ENCODE measurements at regions not wholly inside any gene's neighbourhood (a gene's known extent, or its start where the extent isn't known, plus 50 kb on each side); places are given as distances from the start of the nearest gene placed in this dataset.

DNA sequence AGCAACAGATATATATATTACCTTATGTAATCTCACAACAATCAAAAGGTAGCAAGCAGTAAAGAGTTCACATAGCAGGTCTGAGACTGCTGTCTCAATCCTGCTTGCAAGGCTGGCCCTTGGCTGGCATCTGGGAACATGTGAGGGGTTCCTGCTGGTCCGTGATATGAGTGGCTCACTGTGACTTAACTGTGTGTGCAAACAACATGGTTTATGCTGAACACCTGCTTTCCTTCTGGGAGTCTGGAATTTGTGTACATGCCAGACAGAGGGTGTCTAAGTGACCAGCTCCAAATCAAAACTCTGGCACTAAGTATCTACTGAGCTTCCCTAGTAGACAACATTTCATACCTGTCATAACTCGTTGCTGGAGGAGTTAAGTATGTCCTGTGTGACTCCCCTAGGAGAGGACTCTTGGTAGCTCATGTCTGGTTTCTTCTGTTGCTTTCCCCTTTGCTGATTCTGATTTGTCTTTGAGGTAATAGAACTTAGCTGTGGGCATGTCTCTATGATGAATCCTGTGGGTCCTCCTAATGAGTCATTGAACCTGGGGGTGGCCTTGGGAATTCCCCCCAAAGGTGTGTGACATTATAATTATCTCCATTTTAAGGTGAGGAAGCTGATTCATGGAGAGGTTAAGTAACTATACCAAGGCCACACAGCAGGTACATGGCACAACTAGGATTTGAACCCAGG, 131.6 kb upstream of the NEDD9 start:
- DNase-seq (ENCODE audit: low read depth) = no peak

DNA sequence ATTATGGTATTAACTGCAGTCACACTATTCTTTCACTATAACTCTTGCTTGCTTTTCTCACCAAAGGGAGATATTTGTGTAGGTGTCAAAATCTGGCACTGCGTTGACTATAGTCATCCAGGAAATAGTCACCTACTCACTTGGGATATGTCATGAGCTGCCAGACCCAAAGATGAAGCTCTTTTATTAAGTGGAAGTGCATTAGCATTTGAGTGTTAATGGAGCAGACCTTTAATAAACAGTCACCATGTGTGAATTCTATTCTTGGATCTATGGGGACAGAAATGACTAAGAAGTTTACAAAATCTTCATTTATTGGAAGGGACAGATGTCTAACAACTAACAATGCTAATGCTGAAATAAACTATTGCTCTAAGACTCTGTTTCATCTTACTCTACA, 130.1 kb upstream of the NEDD9 start:
- no peak for DNase-seq (ENCODE audit: low read depth)

DNA sequence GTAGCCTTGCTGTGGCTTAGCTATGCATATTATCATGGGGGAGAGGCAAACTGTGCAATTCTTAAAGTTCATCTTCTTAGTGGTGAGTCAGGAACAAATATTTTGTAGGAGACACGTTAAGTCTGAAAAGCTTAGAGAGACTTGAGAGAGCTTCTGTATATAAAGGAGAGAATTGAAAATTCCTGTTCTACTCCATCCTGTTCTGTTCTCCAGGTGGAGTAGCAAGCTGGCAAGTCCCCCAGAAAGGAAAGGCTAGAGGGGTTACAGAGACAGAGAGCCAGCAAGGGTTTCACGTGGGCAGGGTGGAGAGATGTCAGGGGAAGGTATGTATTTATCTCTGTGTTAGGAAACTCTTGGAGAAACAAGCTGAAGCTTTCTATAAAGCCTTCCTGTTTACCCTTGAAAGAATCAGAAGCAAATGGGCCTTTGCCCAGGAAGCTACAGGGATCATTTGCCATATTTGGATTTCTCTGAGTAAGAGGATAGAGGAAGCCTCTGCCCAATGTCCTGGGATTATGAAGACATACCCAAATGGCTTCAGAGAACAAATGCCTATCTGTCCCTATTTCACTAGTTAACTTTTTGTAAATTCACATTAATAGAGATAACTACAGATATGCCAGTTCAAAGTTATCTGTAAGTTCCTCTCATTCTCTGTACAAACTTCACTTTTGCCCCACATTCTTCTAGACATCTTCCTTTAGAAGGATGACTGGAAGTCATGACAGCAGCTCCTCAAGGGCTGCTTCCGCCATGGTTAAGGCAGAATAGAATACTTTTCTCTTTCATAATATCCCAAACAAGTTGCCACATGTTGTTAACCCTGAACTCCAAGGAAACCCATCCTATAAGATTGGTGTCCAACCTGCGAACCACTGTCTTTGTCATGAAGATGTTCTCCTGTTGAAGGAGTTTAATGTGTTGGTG, 126.7 kb upstream of the NEDD9 start:
- no peak for DNase-seq (ENCODE audit: low read depth)

DNA sequence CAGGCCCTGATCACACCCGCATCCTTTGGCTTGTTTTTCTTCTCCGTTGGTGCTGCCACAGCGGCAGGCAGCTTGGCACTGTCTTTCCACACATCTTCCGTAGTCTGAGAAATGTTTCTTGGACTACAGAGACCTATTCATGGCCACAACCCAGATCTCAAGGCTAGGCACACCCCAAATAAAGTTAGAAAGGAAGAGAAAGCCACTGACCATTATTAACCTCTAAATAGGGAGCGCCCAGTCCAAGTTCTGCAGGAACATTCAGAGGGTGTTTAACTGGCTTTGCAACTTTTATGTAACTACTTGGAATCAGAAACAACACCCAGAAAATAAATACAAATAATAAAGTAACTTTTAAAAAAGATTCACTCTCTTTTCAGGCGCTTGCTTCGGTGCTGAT, 124.8 kb upstream of the NEDD9 start:
- DNase-seq (ENCODE audit: low read depth) = no peak

DNA sequence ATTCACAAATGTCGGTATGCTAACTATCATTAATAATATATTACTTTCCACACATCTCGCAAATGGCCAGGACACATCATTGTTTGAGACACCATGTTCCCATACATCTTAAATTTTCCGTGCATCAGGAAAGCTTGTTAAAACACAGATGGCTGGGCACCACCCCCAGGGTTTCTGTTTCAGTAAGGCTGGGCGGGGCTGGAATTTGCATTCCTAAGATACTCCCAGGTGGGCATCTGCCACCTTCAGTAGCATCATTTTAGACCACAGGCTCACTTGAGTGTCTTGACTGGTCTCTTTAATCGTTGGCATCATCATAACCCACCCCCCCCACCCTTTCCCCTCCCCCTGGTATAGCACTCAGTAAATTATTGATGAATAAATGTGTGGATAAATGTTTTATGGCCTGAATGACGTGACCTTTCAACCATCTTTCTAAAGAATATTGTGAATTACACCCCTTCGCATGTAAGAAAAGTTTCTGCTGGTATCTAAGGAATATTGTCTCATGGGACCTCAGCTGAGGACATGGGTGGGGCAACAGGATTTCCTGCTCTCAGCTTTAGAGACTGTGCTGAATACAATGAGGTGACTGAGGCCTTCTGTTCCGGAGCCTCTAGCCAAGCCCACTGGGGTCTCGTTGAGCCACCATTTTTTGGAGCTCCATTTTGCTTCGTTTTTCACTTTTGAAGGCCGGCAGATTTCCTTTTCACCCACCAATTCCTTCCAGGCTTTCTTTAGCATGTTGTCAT, 124.1 kb upstream of the NEDD9 start:
- DNase-seq (ENCODE audit: low read depth) = no peak

DNA sequence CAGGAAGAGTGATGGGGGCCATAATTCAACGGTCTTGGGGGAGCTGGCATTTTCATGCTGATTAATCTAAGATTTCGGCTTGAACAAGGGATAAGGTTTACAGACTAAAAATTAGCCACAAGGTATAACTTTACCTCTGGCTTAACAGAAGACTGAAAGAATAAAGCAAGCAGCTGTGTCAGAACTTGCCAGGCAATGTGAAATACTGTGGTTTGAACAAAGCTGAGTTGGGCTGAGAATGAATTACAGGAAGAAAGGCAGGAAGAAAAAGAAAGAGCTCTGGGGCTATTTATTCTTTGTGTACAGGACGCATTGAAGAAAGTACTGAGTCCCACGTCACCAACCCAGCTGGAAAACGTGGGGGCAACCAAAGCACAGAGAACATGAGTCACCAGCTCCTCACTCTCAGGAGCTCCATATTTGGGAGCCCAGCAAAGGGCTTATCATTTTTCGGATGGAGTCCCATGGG, 121.5 kb upstream of the NEDD9 start:
- DNase-seq (ENCODE audit: low read depth) = peak; percentile 44

DNA sequence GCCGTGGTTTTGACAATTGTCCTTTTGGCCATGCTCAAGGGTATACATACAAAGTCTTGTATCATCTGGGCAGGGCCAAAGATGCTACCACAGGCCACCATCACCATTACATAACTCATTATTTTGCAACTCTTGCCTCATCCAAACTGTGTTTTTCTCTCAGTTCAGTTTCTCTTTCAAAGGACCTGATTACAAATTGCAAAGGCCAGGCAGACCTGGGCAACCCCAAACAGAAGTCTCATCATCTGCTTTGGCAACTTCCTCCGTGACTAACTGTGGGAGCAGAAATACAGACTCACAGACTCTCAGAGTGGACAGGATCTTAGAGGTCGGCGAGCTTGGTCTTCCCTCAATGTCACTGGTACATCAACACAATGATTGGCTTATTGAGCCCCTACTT, 117.8 kb upstream of the NEDD9 start:
- DNase-seq (ENCODE audit: low read depth) = no peak

DNA sequence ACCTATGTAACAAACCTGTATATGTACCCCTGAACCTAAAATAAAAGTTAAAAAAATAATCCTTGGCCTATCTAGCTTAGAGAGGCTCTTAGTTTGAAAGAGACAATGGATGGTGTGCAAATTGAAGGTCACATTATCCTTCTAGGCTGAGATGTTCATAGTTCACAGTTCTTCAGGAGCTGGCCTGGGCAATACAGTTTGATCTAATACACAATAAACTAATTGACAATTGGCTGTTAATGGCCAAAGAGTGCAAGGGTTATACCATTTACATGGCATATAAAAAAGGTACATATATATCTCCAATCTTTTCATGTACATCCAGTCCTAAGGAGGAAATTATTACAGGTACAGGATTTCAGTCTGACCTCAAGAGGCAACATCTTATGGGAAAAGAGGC, 117.4 kb upstream of the NEDD9 start:
- DNase-seq (ENCODE audit: low read depth) = no peak

DNA sequence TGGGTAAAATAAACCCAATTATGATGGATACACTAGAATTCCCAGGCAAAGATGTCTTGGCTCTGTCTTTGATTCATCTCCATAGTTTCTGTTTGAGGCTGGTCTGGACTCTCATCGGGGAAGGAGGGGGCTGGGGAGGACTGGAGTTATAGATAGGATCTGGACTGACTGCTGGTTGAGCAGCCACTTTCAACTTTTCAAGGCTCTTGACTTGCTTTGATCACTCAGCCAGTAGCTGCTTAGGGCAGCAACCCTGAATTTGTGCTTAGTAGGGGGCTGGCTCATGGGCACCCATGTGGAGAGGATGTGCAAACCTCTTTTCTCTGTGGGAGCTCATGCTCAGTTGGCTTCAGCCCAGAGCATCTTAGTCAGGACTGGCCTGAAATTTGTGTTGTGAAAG, 114.0 kb upstream of the NEDD9 start:
- no peak for DNase-seq (ENCODE audit: low read depth)

DNA sequence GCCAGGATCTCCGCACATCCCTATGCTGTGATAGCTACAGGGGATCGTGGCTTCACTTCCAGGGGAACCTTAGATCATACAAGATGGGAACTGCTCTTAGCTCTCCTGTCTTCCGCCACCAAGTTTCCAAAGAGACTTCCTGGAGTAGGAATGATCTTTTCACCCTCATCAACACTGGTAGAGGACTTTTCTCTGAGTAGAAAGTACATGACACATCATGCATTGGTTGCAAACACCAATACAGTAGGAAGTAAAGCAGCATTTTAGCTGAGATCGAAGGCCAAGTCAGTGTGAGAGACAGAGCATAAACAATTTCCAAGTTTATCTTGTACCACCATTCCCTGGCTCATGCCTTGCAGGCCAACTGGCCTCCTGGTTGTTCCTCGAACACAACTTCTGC, 113.1 kb upstream of the NEDD9 start:
- DNase-seq (ENCODE audit: low read depth) = no peak

DNA sequence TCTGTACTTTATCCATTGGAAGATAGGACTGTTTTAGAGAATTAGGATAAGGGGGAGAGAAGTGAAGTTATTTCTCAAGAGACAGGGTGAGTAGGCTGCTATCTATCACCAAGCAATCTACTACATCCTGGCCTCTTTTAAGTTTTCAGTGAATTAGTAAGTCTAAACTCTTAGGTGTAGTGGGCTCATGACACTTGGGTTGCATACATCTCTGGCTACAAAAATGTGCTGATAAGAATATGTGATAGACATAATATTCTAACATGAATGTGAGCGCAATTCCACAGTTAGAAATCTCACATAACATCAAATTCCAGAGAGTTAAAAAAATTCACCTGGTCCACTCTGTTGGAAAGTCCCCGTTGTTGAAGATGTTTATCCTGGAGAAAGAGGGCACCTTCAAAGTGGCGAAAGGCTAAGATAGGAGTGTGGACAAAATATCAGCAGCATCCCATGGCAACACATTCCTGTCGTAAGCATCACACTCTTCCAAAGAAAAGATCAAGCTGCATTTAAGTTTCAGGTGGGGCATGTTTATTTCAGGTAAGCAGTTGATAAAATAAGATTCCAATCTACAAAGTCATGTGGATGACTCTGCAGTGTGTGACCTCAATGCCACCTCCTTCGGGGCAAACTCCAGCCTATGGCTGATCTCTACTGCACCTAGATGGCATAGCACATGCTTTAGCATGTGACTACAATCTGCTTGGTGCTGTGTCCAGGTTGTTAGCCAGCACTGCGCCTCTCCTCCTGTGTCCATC, 111.7 kb upstream of the NEDD9 start:
- no peak for DNase-seq (ENCODE audit: low read depth)

DNA sequence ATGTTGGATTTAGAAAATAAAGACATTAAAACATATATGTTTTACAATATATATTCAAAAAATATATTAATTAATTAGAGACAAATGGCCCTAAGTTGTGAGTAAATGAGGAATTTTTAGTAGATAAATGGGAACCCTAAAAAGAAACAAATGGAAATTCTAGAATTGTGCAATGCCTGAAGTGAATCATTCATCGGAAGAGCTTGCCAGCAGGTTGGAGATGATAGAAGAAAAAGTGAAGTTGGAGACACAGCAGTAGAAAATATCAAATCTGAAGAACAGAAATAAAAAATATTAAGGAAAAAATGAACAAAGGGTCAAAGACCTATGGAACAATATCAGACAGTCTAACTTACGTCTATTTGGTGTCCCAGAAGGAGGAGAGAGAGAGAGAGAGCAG, 109.4 kb upstream of the NEDD9 start:
- DNase-seq (ENCODE audit: low read depth) = no peak

DNA sequence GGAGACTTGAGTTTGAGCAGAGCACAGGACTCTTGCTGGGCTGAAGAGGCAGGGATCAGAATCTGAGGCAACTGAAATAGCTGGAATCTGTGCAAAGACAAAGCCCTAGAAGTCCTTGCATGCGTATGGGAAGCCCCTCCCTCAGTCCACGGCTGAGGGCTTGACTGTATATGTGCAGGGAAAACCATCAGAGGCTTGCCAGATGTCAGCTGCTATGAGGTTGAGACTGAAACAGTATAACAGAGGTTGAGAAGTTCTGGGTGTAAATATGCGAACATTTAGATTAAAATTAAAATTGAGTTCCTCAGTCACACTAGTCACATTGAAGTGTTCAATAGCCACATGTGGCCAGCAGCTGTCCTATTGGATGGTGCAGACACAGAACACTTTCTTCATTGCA, 108.8 kb upstream of the NEDD9 start:
- DNase-seq (ENCODE audit: low read depth) = no peak

DNA sequence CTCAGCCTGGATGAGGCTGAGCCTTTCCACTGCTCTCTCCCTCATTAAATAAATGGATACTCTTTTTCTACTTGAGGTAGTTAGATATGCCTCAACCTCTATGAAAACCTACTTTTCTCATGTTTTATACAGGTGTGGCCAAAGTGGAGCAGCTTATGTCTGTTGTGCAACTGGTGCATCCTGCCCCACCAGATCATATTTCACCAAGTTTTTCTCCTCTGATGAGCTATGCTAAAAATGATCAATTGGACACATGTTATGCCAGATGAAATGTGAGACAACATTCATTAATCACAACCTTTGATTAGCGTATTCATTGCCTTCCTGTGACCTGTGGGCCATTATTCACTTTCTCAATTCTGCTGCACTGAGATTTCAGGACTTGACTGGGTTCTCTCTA, 106.9 kb upstream of the NEDD9 start:
- no peak for DNase-seq (ENCODE audit: low read depth)

DNA sequence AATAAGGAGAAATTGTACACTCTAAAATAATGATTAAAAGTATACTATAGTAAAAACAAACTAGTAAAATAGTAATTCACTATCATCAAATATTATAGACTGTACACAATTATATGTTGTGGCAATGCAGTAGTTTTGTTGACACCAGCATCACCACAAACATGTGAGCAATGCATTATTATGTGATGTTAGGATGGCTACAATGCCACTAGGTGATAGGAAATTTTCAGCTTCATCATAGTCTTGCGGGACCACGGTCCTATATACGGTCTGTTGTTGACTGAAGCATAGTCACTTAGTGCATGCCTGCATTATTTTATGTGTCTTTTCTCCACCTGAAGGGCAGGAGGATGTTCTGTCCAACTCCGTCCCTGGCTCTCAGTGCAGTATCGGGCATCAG, 104.8 kb upstream of the NEDD9 start:
- no peak for DNase-seq (ENCODE audit: low read depth)

DNA sequence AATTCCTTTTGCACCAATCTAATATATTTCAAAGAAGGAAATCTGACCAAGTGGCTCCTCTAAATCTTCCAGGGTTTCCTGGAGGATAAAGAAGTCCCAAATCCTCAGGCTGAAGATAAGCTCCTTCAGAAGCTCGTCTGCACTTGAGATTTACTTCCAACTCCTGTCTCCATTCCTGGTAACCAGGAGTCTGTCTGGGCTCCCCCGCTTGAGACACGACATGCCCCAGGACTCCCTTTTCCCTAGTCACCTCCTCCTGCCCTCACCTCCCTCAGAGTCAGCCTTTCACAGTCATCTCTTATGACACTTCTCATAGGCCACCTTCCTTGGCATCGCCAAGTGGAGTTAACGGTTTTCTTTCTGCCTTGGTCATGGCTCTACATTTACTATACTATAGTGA, 103.4 kb upstream of the NEDD9 start:
- DNase-seq (ENCODE audit: low read depth) = no peak

DNA sequence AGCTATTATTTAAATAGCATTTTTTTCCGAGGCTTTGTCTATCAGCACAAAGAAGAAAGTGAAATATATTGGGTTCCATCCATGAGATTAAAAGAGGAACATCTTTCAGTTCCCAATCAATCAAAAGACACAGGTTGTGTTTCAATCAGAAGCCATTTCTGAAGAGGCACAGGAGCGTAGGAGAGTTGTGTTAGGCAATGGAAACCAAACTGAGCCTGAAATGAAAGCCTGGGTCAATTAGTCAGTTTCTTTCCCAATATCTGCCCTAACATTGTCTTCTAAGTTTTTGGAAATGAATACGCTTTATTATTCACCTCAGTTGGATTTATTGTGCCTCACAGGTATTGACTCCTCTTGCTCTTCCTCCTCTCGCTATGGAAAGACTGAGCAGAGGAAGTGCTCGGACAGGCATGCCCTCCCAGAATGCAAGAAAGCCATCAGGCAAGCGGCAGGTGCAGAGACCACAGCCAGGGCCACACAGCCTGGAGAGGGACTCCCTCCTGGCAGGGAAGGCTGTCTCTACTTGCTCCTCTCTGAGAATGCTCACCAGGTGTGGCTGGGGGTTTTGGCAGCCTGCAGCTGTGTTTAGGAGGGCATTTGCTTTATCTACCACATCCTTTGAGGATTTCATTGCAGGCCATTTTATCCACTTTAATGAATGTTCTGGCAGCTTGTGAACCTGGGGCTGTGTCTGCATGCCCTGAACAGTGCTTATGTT, 100.8 kb upstream of the NEDD9 start:
- DNase-seq (ENCODE audit: low read depth) = no peak

DNA sequence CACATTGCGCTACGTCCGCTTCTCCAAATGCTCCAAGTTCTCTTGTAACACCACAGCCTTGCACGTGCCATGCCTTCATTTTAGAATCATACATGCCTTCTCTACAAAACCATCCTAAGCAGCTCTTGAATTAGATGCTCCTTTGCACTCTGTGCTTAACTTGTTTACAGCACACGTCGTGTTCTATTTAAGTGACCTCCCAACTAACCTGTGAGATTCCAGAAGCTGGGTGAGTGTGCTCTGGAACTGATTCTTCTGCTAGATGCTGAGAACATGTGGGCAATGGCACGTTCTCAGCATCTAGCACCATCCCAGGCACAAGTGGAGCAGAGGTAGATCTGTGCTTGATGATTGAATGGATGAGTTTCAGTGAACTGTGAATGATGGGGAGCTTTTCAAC, 100.0 kb upstream of the NEDD9 start:
- no peak for DNase-seq (ENCODE audit: low read depth)

DNA sequence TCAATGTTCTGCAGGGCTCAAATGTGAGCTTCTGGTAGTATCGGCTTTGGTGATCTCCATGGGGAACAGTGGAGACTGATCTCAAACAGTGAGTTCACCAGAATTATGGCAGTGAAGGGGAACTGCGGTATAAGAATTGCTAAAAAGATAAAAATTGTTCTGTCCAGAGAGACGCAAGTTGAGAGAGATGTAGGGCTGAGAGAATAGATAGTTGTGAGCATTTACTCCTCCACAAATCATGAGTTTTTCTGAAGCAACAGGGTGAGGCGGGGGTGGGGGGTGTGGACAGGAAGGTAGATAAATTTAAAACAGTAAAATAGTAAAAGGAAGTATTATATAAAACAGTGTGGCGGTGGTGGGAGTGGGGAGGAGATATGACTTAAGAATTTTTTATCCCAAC, 98.6 kb upstream of the NEDD9 start:
- no peak for DNase-seq (ENCODE audit: low read depth)

DNA sequence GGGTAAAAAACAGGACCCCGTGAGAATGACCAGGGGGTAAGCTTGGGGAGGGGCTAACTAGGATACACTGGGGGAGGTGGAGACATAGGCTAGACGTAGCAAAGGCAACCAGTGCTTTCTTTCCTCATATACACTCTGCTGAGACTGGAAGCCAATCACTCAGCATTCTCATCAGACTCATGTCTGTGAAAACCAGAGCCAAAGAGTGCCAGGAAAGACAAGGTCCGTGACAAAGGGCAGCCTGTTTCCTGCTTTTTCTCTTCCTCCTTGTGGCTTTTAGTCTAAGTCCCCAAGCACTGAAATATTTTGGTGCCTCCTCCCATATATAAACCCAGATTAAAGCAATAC, 97.9 kb upstream of the NEDD9 start:
- peak; percentile 8 for DNase-seq (ENCODE audit: low read depth)

All from HT1080 (cell line).